Mononuclear cell (primary cell): ENCODE measurements at regions not wholly inside any gene's neighbourhood (a gene's known extent, or its start where the extent isn't known, plus 50 kb on each side); places are given as distances from the start of the nearest gene placed in this dataset.

ENCODE experiments used
- H3K27me3 ChIP-seq: 2 replicates; pipeline ENCODE4 v1.6.0; 2011; ENCODE audit warnings: low read length, control low read depth; ENCODE audit not compliant: insufficient read depth
- H3K4me1 ChIP-seq: 2 replicates; pipeline ENCODE4 v1.5.1; 2011; ENCODE audit warnings: mild to moderate bottlenecking, low read length, control low read depth; ENCODE audit not compliant: insufficient read depth
- H3K4me3 ChIP-seq: 2 replicates; pipeline ENCODE4 v1.5.1; 2011; ENCODE audit warnings: mild to moderate bottlenecking, low read length, moderate library complexity
- H3K9me3 ChIP-seq: 2 replicates; pipeline ENCODE4 v1.5.1; 2011; ENCODE audit warnings: low read depth, mild to moderate bottlenecking, control low read depth, low read length

DNA sequence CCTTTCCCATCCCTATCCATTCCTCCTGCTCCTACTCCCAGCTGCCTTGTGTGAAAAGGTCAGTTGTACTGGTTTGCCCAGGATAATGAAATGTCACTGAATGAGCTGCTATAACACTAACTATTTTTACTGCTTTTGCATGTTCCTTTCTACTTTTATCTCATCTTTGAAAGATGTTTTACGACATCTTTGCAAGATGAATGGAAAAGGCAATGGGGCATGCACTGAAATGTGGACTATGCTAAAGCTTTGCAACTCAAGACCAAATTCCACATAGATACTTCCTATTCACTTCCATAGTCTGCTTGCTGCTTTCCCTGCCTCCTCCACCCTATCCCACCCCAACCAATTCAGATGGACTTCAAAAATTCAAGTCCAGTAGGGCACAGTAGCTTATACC lies 111.3 kb downstream of the SETD4 start:
- no peaks in the 10 kb centered on the region for H3K27me3 ChIP-seq
- H3K4me1 ChIP-seq: no peaks in the 10 kb centered on the region
- H3K9me3 ChIP-seq: no peaks in the 10 kb centered on the region
- no peak overlapping the region for H3K4me3 ChIP-seq

DNA sequence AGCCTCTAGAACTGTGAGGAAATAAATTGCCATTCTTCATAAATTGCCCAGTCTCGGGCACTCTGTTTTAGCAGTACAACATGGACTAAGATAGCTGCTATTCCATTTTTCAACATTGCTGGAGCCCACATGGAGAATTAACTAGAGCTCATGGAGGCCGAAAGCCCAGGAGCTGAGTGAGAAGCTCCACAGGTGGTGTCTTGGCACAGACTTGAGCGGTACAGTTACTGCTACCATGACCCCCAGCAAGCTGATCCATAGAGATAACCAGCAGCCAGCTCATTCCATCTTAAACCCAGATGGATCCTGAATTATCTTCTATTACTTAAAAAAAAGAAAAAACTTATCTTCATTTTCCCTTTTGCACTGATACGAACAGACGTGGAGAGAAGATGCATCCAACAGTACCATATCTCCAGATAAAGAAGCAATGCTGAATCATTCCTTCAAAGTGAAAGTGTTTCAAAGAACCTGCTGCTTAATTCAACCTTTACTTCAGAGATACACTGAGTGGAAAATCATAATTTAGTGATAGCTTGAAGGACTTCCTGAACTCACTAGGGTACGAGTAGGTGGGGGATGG lies 115.1 kb downstream of the SETD4 start:
- Histone ChIP-seq H3K27me3 (no peaks in the 10 kb centered on the region), H3K4me1 (peaks cover 5% of the 10 kb centered on the region), H3K4me3 (no peak overlapping the region), H3K9me3 (no peaks in the 10 kb centered on the region)

DNA sequence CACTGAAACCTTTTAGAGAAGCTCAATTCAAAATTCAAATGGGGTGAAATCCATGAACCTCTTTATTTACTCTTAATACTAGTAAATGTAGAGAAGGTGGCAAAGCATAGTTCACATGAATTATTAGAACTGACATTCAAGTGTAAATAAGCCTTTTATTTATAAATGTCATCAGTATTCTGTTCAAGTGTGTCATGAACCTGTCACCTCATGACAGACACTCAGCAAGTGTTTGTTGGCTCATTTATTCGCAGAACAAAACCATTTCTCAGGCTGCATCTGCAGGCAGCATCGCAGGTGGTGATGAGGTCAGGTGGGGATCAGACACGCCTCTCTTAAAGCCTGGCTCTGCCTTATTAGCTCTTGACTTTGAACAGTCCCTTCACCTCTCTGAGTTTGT lies 116.6 kb downstream of the SETD4 start:
- Histone ChIP-seq H3K4me3 (no peak overlapping the region), H3K9me3 (no peaks in the 10 kb centered on the region), H3K27me3 (peaks cover 4% of the 10 kb centered on the region), H3K4me1 (peaks cover 5% of the 10 kb centered on the region)

DNA sequence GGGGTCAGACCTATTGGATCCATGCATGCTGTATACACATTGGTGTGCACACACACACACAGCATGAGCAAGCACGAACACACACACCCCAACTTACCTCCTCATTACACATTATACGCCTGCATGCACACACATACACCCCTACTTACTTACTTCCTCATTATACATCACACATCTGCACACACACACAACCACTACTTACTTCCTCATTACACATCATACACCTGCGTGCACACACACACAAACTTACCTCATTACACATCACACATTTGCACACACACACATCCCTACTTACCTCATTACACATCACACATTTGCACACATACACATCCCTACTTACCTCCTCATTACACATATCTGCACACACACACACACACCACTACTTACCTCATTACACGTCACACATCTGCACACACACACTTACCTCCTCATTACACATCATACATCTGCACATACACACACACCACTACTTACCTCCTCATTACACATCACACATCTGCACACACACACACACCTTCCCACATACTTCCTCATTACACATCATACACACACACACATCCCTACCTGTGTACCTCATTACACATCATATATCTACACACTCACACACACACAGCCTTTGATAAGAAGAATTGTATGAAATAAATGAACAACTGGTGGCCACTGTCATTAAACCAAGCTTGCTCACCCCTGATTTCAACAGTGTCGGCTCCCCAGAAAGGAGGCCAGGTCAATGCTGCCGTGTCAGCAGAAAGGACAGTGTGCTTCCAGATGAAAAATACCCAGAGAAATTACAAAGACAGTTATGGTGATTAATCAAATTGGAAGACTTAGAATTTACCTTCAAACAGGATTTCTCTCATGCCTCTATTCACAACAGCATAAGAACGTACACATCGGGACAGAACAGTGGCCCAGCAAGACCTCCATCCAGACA lies 117.8 kb downstream of the SETD4 start:
- peaks cover 4% of the 10 kb centered on the region for H3K27me3 ChIP-seq
- no peaks in the 10 kb centered on the region for H3K9me3 ChIP-seq
- no peak overlapping the region for H3K4me3 ChIP-seq
- H3K4me1 ChIP-seq: peaks cover 5% of the 10 kb centered on the region

DNA sequence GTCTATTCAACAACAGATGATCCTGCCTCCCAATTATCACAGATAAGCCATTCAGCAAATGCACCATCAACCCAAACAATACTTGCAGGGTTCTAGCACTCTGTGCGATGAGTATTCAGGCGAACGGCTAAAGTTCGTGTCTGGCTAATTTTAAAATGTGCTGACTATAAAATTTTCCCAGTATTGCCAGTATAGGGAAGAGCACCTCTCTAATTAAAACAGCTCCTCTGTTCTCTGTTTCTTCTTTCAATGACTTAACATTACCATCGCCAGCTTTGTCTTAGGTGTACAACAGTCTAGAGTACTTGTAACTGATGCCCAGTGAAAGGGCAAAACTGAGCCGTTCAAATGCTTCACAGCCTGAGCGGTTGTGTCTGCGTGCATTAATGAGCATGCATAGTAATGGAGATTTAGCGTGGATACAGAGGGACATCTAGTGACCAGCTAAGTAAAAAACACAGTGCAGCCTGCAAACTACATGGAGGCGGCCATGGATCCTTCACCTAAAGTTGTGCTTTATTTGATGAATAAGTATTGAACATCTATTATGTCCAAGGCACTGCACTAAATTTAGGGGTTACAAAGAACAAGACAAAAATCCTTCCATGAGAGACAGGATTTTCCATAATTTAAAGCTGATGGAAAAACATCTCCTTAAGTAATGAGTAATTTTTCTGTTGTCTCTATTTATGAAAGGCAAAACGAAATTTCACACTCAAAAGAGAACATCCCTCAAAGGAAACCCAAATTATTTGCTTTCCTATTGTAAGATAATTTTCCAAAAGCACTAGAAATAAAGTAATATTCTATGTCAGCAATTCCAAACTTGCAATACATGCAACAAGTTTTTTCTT lies 120.0 kb downstream of the SETD4 start:
- H3K4me1 ChIP-seq: peaks cover 5% of the 10 kb centered on the region
- peaks cover 4% of the 10 kb centered on the region for H3K27me3 ChIP-seq
- H3K4me3 ChIP-seq: no peak overlapping the region
- no peaks in the 10 kb centered on the region for H3K9me3 ChIP-seq

DNA sequence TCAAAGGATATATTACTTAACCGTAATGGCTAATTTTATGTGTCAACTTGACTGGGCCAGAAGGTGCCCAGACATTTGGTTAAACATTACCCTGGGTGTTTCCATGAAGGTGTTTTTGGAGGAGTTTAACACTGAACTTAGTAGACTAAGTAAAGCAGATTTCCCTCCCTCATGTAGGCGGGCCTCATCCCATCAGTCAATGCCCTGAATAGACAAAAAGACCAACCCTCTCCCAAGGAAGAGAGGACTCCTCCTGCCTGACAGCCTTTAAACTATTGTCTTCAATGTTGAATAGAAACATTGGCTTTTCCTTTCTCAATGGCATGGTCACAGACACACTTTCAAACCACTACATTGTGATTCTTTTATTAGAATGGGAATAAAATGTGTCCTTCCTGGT lies 121.9 kb downstream of the SETD4 start:
- H3K27me3 ChIP-seq: peaks cover 4% of the 10 kb centered on the region
- no peaks in the 10 kb centered on the region for H3K9me3 ChIP-seq
- no peak overlapping the region for H3K4me3 ChIP-seq
- H3K4me1 ChIP-seq: peaks cover 11% of the 10 kb centered on the region

DNA sequence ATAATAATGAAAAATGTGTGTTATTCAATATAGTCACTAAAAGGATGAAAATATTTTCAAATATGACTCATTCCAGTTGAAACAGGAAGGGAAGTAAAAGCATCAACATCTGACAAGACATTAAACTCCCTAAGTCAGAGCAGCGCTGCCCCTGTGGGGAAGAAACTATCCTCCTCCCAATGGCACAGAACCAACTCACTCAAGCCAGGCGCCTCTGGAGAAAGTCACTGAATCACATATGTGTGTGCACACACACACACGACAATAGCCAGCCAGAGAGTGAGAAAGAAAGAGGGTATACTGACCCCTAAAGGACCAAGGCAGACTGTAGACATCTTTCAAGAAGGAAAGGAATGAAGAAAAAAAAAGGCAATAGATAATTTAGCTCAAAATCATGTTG lies 126.9 kb downstream of the SETD4 start:
- no peaks in the 10 kb centered on the region for H3K27me3 ChIP-seq

DNA sequence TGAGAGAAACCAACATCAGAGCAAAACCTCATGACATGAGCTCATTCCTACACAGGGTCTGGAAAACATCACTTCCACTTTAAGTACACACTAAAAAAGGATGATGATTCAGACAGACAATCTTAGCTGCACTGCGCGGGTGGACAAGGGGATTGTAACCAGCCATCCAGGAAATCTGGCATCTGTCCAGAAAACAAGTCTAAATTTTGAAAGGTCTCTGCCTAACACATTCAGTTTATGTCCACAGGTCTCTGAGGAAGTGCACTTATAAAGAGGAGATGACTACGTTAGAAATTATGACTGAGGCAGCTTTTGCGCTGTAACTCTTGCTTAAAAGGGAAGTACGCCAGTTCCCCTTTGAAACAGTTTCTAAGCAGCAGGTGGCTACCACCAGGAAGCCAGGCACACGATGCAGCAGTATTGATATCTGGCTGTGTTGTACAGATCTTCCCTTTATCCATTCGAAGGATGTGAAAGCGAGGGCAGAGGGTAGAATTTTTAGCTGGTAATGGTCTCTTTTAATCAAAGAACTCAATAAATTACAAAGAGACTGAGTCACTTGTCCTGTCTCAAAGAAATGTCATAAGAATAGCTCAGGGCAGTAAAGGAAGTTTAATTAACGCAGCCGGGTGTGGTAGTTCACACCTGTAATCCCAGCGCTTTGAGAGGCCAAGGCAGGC lies 128.0 kb downstream of the SETD4 start:
- Histone ChIP-seq H3K27me3 (no peaks in the 10 kb centered on the region), H3K4me1 (peaks cover 27% of the 10 kb centered on the region), H3K9me3 (no peaks in the 10 kb centered on the region), H3K4me3 (no peak overlapping the region)

More for the DNA sequence above, 126.9 kb downstream of the SETD4 start:
- no peak overlapping the region for H3K4me3 ChIP-seq
- H3K9me3 ChIP-seq: no peaks in the 10 kb centered on the region
- peaks cover 27% of the 10 kb centered on the region for H3K4me1 ChIP-seq

DNA sequence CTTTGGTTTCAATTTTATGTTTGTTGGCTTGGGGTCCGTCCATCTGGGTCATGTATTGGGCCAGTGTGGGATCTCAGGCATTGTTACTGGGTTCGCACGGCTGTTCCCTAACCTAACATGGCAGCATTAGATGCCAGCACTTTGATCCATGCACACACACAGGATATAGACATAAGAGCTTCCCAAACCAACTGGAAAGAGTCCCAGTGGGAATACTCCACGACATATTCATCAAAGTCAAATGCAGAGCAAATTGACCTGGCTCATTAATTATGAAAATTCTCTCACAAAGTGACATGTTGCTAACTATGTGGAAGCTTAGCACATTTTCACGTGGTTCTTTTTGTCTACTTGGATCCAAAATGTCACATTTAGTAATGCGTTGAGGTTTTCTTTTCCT lies 130.4 kb downstream of the SETD4 start:
- peaks cover 27% of the 10 kb centered on the region for H3K4me1 ChIP-seq
- no peaks in the 10 kb centered on the region for H3K9me3 ChIP-seq
- no peak overlapping the region for H3K4me3 ChIP-seq
- peaks cover 5% of the 10 kb centered on the region for H3K27me3 ChIP-seq

DNA sequence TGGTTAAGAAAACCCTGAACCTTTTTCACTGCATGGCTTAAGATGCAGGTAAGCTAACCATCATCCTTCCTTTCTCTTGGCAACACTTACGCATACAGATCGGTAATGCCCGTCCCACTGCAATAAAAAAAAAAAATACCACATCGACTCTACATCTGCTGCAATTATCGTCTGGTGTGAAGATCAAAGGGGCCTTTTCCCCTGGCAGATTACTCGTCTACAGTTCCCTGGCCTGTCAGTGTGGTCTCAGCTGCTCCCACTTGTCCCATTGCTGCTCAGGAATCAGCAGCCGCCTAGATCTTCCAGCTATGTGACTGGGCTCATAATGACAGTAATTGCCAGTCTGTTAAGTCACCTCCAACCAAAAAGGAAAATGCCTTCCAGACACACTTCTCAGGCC lies 133.1 kb downstream of the SETD4 start:
- no peaks in the 10 kb centered on the region for H3K9me3 ChIP-seq

DNA sequence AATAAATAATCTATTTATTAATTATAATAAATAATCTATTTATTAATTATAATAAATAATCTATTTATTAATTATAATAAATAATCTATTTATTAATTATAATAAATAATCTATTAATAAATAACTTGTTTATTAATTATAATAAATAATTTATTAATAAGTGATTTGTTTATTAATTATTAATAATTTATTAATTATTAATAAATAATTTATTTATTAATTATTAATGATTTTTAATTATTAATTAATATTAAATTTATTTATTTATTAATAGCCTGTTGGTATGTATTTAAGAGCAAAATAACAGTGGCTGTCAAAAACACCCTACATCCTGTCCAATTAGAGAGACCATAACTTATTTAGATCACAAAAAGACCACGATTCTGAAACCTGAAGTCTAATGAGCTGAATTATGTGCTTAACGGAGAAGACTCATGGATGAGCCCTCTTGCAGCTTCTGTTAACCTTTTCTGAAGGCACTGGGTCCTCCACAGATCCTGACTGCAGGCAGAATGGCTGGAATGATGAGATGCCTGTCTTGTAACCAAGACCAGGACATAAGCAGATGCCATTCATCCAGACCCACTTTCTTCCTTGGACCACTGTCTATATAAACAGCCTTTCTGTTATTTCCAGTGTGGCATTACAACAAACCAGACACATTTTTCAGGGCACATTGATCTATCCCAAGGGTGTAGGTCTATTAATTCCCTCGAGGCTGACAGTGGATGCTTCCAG lies 134.2 kb downstream of the SETD4 start:
- Histone ChIP-seq H3K9me3 (no peaks in the 10 kb centered on the region), H3K27me3 (peaks cover 5% of the 10 kb centered on the region), H3K4me1 (peaks cover under 1% of the 10 kb centered on the region), H3K4me3 (no peak overlapping the region)

More for the DNA sequence above, 133.1 kb downstream of the SETD4 start:
- Histone ChIP-seq H3K27me3 (peaks cover 5% of the 10 kb centered on the region), H3K4me1 (peaks cover 11% of the 10 kb centered on the region), H3K4me3 (no peak overlapping the region)

DNA sequence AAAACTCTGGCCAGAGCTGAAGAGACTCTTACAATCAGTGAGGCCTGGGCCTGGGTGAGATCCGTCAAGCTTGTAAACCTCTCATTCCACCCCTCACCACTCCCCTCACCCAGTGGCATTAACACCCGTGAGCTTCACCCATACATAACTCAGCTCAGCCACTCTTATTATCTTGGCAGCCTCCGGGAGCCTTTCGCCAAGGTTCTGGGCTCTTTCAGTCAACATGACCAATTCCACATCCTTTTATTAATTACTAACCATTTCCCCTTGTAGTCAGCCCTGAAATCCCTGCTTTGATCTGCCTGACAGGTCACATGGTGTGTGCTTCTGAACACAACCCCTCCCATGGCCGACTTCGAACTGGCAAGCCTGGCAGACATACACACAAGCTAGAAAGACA lies 134.8 kb downstream of the SETD4 start:
- H3K27me3 ChIP-seq: peaks cover 5% of the 10 kb centered on the region
- no peaks in the 10 kb centered on the region for H3K9me3 ChIP-seq
- no peak overlapping the region for H3K4me3 ChIP-seq

DNA sequence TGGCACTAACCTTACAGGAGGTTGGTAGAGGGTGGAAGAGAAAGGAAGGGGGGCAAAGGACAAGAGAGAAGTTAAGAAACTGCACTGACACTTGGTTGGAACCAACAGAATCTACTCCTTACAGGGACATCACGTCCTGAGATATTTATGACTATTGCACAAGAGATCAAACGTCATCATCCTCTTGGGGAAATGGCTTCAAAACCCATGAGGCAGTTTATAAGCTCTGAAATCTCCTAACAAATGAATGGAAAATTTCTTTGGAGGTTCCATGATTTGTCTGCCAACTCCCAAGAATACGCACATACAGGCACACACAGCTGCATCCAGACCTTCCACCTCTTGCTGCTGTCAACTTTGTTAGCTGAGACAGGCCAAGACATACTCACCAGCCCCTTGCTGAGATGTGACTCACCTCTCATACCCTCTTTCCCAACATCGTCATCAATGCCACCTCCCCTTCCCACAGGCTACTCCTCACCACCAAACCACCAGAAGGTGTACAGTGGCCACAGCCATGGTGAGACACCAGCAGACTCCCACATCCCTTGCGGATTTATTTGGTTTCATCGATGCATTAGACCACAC lies 135.5 kb downstream of the SETD4 start:
- H3K4me1 ChIP-seq: no peaks in the 10 kb centered on the region
- H3K4me3 ChIP-seq: no peak overlapping the region
- H3K9me3 ChIP-seq: no peaks in the 10 kb centered on the region
- peaks cover 5% of the 10 kb centered on the region for H3K27me3 ChIP-seq

More for the DNA sequence above, 134.8 kb downstream of the SETD4 start:
- H3K4me1 ChIP-seq: no peaks in the 10 kb centered on the region

DNA sequence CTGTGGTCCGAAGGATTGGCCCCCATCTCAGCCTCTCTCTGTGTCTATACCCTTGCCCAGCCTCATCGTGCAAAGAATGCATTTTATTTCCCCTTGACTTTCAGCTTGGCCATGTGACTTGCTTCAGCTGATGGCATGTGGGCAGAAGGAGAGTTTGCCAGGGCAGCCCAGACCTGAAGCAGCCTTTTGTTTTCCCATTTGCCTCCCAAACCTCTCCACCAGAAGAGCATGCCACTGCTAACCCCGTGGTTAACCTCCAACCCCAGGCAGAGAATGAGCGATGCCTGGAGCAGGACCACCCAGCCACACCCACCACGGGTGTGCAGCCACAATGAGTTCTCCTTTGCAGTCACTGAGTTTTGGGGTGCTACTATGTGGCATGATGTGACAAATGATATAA lies 136.4 kb downstream of the SETD4 start:
- Histone ChIP-seq H3K9me3 (no peaks in the 10 kb centered on the region), H3K4me1 (no peaks in the 10 kb centered on the region), H3K4me3 (no peak overlapping the region), H3K27me3 (peaks cover 5% of the 10 kb centered on the region)
